ENCODE measurements at regions not wholly inside any gene's neighbourhood (a gene's known extent, or its start where the extent isn't known, plus 50 kb on each side); places are given as distances from the start of the nearest gene placed in this dataset.

DNA sequence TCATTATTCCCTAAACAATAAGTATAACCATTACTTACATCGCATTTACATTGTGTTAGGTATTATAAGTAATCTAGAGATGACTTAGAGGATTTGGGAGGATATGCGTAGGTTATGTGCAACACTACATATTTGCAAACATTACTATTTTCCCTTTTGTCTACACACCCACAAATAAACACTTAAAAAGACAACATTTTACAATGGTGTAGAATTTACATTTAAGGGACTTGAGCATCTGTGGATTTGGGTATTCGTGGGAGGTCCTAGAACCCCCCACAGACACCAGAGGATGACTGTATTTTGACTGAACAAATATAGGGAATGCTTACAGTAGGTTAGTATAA, 220.2 kb upstream of the MYO3A start:
- ATAC-seq, result no peak
- DNase-seq, result no peak
- Histone ChIP-seq H3K27ac (no peak overlapping the region), H3K36me3 (no peaks in the 10 kb centered on the region), H3K27me3 (no peaks in the 10 kb centered on the region), H3K4me1 (no peaks in the 10 kb centered on the region), H3K4me3 (no peak overlapping the region), H3K9me3 (no peaks in the 10 kb centered on the region)
- TF ChIP-seq, protein P1, sequence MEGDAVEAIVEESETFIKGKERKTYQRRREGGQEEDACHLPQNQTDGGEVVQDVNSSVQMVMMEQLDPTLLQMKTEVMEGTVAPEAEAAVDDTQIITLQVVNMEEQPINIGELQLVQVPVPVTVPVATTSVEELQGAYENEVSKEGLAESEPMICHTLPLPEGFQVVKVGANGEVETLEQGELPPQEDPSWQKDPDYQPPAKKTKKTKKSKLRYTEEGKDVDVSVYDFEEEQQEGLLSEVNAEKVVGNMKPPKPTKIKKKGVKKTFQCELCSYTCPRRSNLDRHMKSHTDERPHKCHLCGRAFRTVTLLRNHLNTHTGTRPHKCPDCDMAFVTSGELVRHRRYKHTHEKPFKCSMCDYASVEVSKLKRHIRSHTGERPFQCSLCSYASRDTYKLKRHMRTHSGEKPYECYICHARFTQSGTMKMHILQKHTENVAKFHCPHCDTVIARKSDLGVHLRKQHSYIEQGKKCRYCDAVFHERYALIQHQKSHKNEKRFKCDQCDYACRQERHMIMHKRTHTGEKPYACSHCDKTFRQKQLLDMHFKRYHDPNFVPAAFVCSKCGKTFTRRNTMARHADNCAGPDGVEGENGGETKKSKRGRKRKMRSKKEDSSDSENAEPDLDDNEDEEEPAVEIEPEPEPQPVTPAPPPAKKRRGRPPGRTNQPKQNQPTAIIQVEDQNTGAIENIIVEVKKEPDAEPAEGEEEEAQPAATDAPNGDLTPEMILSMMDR (IDR thresholded peaks at IDR 0.05), result no peak
- intact Hi-C loops (cut with DNase I), result no loop called here

DNA sequence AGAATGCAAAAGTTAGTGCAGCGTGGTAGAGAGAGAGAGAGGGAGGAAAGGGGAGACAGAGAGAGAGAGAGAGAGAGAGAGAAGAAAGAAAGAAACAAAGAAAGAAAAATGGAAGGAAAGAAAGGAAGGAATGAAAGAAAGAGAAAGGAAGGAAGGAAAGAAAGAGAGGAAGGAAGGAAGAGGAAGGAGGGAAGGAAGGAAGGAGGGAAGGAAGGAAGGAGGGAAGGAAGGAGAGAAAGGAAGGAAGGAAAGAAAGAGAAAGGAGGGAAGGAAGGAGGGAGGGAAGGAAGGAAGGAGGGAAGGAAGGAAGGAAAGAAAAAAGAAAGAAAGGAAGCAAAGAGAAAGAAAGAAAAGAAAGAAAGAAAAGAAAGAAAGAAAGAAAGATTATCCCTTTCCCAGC, 209.8 kb upstream of the MYO3A start:
- Histone ChIP-seq H3K4me1 (no peaks in the 10 kb centered on the region), H3K27me3 (no peaks in the 10 kb centered on the region), H3K27ac (no peak overlapping the region), H3K9me3 (no peaks in the 10 kb centered on the region), H3K4me3 (no peak overlapping the region), H3K36me3 (no peaks in the 10 kb centered on the region)
- ATAC-seq (no peak), DNase-seq (no peak)
- intact Hi-C loops (cut with DNase I), result no loop called here
- TF ChIP-seq, protein P1 (IDR thresholded peaks at IDR 0.05), result no peak

DNA sequence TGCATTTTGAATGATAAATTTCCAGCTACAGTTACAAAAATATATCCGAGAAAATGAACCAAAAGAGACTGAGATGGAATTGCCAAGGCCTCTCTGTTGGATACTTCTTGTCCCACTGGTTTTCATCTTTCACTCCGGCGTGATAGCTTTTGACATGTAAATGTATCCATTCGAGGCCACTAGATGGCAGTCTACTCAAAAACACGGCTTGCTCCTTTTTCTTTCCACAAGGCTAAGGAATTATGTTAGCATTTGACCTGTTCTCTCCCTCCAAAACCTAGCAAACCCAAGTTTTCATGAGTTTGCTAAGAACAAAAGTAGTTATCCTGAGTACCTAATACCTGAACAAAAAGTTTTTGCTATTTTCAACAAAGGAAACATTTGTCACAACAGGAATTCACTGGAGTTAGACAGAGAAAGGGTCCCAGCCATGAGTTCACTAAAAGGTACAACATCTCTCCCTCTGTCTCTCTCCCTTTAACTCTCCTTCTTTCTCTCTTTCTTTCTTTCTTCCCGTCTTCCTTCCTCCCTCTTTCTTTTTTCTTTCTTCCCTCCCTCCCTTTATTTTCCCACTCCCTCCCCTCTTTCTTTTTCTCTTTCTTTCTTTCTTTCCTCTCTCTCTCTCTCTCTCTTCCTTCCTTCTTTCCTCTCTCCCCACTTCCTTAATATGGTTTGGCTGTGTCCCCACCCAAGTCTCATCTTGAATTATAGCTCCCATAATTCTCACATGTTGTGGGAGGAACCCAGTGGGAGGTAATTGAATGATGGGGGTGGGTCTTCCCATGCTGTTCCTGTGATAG, 207.9 kb upstream of the MYO3A start:
- H3K27me3 ChIP-seq, result no peaks in the 10 kb centered on the region
- TF ChIP-seq, protein P1 (IDR thresholded peaks at IDR 0.05), result peak; percentile 71
- intact Hi-C loops (cut with DNase I), result no loop called here
- H3K36me3 ChIP-seq, result no peaks in the 10 kb centered on the region
- H3K9me3 ChIP-seq, result no peaks in the 10 kb centered on the region
- no peak overlapping the region for H3K27ac ChIP-seq
- no peak for DNase-seq
- H3K4me3 ChIP-seq, result no peak overlapping the region
- peak; percentile 67 for ATAC-seq
- H3K4me1 ChIP-seq, result no peaks in the 10 kb centered on the region

DNA sequence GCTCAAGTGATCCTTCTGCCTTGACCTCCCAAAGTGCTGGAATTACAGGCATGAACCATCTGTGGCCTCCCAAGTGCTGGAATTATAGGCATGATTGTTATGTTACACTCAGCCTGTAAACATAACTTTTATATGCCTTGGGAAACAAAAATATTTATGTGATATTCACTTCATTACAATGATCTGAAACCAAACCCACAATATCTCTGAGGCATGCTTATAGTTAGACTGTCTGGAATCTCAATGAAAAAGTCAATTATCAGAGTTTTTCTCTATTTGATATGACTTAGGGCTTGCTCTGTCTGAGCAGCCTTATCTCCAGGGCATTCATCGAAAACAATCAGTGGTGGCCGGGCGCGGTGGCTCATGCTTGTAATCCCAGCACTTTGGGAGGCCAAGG, 195.3 kb upstream of the MYO3A start:
- H3K4me1 ChIP-seq, result no peaks in the 10 kb centered on the region
- H3K27ac ChIP-seq, result no peak overlapping the region
- DNase-seq (no peak), ATAC-seq (no peak)
- no peaks in the 10 kb centered on the region for H3K9me3 ChIP-seq
- H3K36me3 ChIP-seq, result no peaks in the 10 kb centered on the region
- no peaks in the 10 kb centered on the region for H3K27me3 ChIP-seq
- TF ChIP-seq, protein P1 (IDR thresholded peaks at IDR 0.05), result no peak
- intact Hi-C loops (cut with DNase I), result no loop called here
- H3K4me3 ChIP-seq, result no peak overlapping the region

DNA sequence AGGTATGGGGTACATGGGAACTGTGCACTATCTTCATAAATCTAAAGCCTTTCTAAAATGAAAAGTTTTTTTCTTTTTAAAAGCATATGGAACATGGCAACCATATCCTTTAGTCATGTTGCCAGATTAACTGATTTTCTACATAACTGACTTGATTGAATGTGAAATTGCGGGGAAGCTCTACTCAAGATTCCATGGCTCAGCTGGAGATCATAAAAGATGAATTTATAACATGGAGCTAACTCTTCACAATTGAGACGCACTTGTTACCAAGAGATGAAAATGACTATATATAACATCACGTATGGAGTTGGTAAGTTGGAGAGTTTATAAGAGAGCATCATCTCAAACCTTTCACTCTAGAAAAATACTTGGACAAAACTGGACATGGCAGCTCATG, 190.2 kb upstream of the MYO3A start:
- intact Hi-C loops (cut with DNase I), result no loop called here
- Histone ChIP-seq H3K27ac (no peak overlapping the region), H3K36me3 (no peaks in the 10 kb centered on the region), H3K9me3 (no peaks in the 10 kb centered on the region), H3K27me3 (no peaks in the 10 kb centered on the region), H3K4me1 (no peaks in the 10 kb centered on the region), H3K4me3 (no peak overlapping the region)
- TF ChIP-seq, protein P1 (IDR thresholded peaks at IDR 0.05), result no peak
- DNase-seq (no peak), ATAC-seq (no peak)

DNA sequence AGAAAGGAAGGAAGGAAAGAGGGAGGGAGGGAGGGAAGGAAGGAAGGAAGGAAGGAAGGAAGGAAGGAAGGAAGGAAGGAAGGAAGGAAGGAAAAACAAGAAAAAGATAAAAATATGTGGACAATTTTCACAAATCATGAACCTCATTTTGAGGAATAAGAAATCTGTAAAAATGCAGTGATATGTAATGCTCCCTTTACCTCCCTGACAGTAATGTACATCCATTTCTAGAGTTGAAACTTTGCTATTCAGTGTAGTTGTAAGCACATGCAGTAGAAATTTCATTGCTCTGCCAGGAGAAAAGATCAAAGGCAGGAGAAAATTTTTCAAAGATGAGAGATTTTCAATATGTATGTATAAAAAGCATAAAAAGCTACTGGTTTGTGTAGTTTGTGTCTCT, 189.5 kb upstream of the MYO3A start:
- TF ChIP-seq, protein P1 (IDR thresholded peaks at IDR 0.05), result no peak

More for the DNA sequence above, 189.5 kb upstream of the MYO3A start:
- no peaks in the 10 kb centered on the region for H3K9me3 ChIP-seq
- H3K27me3 ChIP-seq, result no peaks in the 10 kb centered on the region
- H3K4me1 ChIP-seq, result no peaks in the 10 kb centered on the region
- intact Hi-C loops (cut with DNase I), result no loop called here
- ATAC-seq (no peak), DNase-seq (no peak)
- no peak overlapping the region for H3K27ac ChIP-seq
- H3K36me3 ChIP-seq, result no peaks in the 10 kb centered on the region
- no peak overlapping the region for H3K4me3 ChIP-seq

Data from upper lobe of right lung (tissue), 1 donor.